GM21529 (cell line): ENCODE measurements at regions not wholly inside any gene's neighbourhood (a gene's known extent, or its start where the extent isn't known, plus 50 kb on each side); places are given as distances from the start of the nearest gene placed in this dataset.
"Not testable (repeated sequence)": the region's sequence is repeated elsewhere in the genome, so short reads cannot be mapped to it uniquely, and the experiment has no call there.

ENCODE experiments used
- ATAC-seq: cut with Tn5 transposase; IDR thresholded peaks from one replicate; pipeline ENCODE4 v1.9.1; 2021; ENCODE audit not compliant: unreplicated experiment

DNA sequence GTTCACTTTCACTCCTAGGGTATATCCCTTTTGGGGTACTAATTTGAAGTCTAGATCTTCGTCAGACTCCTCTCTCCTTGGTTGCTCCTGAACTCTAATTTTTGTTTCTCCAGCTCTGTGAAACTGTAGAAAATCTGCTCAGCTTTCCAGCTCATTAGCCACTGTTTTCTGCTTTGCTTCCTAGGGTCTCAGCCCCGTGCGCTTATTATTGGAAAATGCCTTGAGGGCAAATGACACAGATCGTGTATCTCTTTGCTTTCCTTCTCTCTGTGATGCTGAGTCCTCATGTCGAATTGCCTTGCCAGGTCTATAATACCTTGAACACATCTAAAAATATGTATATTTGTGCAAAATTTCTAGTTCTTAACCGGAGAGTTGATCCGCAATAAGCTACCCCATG is 731.1 kb downstream of the EDEM1 start:
- ATAC-seq = no peak

DNA sequence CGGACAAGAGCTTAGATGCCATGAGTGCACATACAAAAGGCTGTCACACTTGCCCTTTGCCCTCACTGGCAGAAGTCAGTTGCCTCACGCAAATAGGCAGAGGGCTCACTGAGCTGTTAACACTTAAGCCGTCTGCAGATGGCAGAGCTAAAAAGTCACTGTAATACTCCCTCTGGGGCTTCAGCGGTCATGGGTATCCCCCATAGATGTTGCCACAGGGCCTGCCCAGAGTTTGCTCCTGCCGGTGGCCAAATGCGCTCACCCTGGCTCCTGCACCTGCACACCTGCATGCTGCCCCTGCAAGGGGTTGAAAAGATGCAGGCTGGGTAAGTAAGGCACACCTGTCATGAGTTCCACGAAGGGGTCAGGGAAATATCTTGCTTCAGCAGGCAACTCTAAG is 741.5 kb downstream of the EDEM1 start:
- no peak for ATAC-seq

DNA sequence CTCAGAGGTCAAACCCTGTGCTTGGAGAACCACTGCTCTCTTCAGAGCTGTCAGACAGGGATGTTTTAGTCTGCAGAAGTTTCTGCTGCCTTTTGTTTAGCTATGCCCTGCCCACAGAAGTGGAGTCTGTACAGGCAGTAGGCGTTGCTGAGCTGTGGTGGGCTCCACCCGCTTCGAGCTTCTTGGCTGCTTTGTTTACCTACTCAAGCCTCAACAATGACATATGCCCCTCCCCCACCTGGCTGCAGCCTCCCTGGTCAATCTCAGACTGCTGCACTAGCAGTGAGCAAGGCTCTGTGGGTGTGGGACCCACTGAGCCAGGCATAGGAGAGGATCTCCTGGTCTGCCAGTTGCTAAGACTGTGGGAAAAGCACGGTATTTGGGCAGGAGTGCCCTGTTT is 756.6 kb downstream of the EDEM1 start:
- not testable (repeated sequence) for ATAC-seq

DNA sequence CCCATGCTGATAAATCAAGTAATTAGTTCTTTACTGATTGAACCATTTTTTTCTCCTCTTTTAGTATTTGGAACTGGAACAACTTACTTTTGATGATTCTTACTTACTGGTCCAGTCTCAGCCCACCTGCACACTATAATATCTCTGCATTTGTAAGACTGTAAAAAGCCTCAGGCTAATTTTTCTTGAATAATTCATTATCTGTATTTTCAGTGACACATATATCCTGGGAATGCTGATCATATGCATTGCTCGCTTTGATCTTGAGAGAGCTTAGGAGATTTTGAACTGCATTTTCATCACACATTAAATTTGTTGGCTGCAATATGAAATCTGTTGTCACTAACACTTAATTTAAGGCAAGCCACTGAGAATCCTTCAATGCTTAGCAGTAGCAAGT is 760.6 kb downstream of the EDEM1 start:
- no peak for ATAC-seq

DNA sequence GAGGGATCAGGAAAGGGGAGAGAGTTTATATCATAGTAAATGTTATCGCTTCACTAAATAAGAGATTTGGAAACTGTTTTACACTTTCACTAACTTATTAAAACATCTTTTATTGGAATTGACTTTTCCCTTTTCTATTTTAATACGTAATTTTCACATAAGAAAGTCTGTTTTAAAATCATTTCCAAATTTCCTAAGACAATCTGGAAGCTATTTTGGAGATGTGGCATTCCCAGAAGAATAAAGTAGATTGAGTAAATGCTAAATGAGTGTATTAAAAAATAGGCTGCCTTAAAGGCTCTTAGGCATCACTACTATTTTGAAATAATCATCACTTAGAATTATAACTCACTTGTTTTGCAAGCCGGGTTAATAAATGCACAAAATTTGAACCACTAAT is 763.5 kb downstream of the EDEM1 start:
- ATAC-seq = no peak

DNA sequence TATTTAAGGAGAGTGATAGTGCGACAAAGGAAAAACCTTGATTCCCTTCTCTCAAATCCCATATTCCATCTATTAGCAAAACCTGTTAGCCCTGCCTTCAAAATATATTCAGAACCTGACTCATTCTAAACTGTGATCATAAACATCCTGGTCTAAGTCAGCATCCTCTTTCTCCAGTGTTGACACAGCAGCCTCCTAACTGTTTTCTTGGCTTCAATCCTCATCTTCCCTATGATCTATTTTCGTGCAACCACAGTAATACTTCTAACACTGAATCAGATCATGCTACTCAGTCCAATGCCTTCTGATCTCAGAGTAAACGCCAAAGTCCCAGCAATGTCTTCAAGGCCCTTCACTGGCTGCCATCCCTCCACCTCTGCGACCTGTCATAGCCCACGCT is 785.1 kb downstream of the EDEM1 start:
- no peak for ATAC-seq

DNA sequence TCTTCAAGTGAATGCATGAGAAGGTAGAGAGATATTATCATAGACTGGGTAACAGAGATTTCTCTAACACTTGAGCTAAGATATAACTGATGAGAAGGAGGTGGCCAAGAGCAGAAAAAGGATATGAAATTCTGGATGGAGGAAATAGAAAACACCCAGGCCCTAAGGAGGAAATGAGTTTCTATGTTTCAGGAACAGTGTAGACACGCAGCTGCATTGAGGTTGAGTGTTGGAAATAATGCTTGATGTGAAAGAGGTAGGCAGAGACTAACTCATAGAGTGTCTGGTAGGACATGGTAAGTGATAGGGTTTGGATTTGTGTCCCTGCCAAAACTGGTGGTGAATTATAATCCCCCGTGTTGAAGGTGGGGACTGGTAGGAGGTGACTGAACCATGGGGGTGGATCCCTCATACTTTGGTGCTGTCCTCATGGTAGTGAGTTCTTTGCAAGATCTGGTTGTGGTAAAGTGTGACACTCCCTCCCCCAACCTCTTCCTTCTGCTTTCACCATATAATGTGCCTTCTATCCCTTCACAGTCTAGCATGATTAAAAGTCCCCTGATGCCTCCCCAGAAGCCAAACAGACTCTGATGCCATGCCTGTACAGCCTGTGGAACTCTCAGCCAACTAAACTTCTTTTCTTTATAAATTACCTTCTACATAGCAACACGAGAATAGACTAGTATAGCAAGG is 787.3 kb downstream of the EDEM1 start:
- ATAC-seq = no peak

DNA sequence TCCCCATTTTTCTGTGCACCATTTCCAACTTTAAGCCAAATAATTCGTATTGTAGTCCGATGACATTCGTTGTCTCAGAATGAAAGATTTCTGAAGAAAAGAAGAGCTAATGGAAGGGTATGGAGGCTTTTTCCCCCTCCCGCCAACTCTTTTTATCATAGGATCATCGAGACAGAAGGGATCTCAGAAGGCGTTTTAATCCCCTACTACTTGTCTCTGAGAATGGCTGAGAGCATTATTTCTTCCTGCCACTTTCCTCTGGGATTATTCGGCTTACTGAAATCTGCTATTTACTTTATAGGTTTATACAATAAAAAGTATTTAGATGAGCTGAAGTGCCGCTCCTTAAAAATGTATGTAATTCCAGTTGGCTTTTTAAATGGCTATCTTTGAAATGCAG is 789.8 kb downstream of the EDEM1 start:
- no peak for ATAC-seq

DNA sequence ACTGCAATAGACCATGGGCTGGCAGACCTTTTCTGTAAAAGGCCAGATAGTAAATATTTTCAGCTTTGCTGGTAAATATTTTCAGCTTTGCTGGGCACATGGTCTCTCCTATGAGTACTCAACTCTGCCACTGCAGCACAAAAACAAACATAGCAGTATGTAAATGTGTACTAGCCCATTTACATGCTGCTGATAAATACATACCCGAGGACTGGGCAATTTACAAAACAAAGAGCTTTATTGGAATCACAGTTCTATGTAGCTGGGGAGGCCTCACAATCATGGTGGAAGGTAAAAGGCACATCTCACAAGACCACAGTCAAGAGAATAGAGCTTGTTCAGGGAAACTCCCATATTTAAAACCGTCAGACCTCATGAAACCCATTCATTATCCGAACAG is 793.0 kb downstream of the EDEM1 start:
- ATAC-seq = no peak

DNA sequence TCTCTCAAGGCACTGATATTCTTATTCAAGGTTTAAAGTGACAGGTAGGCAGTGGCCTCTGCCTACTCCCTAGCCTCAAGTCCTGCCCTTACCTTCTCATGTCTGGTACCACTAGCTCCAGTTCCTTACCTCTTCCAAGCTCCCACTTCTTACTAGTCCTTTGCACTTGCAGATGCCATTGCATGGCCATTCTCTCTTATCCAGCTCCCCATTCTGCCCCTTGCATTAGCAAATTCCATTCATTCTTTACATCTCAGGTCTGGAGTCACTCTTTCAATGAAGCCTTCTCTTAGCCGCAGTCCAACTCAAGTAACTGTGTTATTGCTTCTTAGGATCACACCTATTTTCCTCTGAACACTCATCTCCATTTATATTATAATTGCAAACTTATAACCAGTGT is 807.1 kb downstream of the EDEM1 start:
- ATAC-seq = no peak

DNA sequence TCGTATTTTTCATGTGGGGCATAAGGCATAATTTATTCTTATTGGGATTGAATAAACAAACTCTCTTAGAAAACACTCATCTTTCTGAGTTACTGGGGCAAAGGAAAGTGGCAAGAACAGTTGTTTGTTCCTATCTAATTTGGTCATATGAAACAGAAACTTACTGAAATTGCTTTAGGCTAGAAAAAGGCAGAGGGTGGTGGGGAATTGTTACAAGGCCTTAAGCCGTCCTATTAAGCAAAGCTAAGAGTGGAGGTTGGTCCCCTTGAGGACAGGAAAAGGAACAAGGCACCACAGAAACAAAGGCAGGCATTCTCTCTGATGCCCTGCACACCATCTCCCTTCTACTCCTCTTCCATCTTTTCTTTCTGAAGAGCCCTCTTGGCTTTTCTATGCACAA is 830.9 kb downstream of the EDEM1 start:
- no peak for ATAC-seq

DNA sequence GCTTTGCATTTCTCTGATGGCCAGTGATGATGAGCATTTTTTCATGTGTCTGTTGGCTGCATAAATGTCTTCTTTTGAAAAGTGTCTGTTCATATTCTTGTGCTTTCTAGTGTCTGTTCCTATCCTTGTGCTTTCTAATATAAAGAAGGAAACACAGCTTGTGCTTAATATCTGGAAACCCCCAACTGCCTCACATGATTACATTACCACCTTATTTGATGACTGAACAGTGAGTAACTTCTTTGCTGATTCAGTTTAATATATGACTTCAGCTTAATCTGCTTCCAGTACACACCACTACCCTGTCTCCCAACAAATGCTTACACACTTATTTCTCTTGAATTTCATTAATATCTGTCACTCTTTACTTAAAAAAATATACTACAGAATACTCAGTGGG is 835.1 kb downstream of the EDEM1 start:
- no peak for ATAC-seq

DNA sequence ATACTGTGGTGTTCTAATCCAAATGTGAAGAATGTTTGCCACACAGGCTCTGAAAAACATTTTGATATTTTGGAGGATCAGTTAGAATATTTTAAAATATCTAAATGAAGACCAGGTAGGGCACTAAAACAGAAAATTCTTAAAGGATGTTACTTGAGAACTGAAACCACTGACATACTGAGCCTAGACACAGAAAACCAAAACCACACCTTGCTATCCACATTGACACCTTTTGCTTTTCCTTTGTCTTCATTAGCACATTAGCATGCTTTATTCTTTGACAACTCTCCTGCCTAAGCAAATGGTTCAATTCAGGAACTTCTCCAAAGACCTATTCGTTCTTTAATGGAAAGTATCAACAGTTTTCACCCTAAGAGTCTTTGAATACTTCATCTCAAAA is 835.9 kb upstream of the GRM7 start:
- ATAC-seq = no peak

DNA sequence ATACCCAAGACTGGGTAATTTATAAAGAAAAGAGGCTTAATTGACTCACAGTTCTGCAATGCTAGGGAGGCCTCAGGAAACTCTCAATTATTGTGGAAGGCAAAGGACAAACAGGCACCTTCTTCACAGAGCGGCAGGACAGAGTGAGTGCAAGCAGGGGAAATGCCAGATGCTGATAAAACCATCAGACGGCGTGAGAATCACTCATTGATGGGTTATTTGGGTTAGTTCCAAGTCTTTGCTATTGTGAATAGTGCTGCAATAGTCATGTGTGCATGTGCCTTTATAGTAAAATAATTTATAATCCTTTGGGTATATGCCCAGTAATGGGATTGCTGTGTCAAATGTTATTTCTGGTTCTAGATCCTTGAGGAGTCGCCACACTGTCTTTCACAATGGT is 830.3 kb upstream of the GRM7 start:
- not testable (repeated sequence) for ATAC-seq

DNA sequence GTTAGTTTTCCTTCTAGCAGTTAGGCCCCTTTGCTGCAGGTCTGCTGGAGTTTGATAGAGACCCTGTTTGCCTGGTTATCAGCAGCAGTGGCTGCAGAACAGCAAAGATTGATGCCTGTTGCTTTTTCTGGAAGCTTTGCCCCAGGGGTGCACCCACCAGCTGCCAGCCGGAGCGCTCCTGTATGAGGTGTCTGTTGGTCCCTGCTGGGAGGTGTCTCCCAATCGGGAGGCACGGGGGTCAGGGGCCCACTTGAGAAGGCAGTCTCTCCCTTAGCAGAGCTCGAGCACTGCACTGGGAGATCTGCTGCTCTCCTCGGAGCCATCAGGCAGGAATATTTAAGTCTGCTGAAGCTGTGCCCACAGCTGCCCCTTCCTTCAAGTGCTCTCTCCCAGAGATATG is 825.3 kb upstream of the GRM7 start:
- ATAC-seq = no peak

DNA sequence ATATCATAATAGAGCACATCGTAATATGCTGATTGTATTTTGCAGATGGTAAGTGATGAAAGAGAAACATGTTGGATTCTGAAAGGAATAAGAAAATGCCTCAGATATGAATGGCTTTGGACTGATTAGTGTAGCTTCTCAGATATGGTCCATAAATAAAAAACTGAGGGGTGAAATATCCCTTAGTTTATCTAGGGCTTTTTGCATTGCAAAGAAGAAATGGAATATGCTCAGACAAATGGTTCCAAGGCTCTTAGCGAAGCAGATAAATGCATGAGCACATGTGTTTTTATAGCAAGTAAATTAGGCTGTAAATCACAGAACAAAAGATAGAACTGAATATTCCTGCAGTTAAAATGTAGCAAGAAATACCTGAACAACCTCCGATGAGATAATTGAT is 820.9 kb upstream of the GRM7 start:
- no peak for ATAC-seq

DNA sequence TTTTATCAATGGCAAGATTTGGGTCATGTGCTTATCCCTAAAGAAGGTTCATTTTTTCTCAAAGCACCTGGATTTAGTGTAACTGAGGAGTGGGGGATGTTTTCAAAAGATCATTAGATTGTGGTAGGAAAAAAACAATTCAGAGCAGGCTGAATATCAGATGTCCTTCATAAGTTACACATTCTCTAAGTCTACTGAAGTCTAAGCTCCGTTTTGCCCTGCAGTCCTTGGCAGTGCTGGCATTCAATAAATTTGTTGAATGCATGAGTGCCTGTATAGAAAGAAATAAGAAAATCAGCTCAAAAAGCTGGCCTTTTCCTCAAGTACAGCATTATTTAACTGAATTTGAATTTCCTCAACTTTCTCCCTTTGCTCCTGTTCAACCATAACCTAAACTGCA is 819.0 kb upstream of the GRM7 start:
- ATAC-seq = no peak

DNA sequence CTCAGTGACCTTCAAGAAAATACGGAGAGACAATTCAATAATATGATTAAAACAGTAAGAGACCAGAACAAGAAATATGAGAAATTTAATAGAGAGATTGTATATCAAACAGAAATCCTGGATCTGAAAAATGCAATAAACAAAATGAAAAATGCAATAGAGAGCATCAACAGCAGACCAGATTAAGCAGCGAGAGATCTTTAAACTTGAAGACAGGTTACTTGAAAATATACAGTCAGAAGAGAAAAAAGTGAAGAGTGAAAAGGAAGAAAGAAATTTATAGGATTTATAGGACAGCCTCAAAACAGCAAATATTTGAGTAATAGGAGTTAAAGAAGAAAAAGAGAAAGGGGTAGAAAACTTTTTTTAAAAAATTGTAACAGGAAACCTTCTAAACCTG is 813.9 kb upstream of the GRM7 start:
- ATAC-seq = no peak

DNA sequence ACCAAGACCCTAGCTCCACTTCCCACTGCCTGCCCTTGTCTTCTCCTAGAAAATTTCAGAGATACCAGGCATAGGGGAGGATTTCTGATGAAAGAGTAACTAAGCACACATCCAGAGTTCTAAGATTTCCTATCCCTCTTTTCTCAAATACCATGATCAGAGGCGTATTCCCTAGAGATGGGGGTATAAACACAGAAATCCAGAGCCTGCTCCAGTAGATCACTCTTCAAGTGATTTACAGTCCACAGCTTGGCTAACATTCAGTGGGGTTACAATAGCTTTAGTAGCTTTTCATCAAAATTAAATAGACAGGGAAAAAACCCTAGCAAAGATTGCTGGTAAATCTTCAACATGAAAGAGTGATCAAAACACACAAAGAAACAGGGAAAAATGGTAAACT is 800.7 kb upstream of the GRM7 start:
- no peak for ATAC-seq

DNA sequence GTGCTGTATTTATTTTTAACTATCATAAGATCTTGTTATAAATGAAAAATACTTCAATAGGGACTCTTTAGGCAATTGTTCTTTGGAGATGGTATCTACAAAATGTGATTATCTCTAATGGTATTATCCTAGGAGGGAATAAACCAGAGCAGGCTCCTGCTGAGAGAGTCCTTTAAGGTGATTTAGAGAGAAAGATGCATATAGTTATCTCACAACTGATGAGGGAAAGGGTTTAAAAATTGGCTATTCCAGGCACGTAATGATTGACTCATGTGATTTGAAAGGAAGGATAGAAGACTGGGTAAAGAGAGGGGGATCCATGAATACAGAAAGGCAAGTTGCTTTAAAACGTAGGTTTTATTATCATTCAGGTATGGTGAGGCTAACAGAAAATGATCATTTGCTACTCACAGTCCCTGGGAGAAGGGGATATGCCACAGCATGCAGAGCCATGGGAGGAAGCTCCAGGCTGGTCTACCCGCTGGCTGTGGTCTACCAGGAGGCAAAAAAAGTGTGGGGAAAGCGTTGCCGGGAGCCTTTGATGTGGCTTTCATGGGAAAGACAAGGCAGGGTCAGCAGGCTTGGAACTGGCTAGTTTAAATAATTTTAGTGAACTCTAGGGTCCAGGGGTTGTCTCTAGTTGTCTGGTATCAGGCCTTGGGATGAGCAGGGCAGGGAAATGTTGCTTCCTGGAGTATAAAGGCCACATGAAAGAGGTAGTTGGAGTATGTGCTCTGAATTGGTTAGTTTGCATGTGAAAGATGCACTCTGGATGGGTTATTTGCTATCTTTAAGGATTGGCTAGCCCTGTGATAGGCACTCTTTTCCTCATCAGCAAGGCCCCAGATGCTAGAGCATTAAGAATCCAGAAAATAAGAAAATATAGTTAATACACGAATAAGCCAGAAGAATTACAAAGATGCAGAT is 798.4 kb upstream of the GRM7 start:
- no peak for ATAC-seq

DNA sequence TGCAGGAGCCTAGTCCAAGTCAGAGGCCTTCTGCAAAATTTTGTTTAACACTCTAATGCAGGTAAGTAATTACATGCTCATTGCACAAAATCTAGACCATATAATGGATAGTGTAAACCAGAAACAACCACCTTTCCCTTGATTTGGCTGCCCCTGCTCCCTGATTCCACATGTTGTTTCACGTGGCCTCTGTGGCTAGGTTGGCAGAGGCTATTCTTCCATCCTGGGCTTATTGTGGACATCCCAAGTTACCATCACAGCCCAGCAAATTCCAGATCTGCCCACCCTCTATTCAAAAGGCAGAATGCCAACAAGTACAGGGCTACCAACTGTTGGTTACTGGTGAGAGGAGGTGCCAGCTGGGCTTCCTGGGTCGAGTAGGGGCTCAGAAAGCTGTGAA is 794.5 kb upstream of the GRM7 start:
- ATAC-seq = no peak

DNA sequence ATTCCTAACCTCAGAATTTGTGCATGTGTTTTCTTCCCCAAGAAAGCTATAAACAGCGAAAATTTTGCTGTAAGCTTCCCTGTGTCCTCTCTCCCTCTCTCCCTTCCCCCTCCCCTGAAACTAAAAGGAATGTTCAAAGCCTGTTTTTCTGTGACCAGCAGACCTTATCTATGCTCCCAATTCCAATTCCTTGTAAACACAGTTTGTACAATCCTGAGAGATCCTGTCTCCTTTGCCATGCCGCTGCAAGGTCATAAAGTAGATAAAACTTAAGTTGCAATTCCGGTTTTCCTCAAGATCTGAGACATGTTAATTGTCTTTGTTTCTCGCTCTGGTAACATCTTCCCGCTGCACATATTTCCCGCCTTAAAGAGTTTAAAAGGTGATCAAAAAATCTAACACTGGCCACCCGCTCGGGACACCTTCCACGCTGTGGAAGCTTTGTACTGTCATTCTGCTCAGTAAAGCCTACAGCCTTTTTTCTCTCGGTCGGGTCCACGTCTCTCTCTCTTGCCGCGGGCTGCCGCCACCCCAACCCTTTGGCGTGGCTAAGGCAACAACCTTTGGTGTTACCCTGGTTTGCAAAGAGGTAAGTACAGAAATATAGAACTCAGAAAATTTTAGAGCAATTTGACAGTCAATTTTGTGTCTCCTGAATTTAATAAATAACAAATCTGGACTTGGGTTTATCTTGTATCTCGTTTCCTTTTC is 793.9 kb upstream of the GRM7 start:
- not testable (repeated sequence) for ATAC-seq
